BE2C (cell line): ENCODE measurements at regions not wholly inside any gene's neighbourhood (a gene's known extent, or its start where the extent isn't known, plus 50 kb on each side); places are given as distances from the start of the nearest gene placed in this dataset.

ENCODE experiments used
- DNase-seq: peaks from one replicate; pipeline ENCODE4 v3.0.0-alpha.2; 2020
- H3K27me3 ChIP-seq: fragments of 250-450 bp; sonication (Bioruptor Pico); 2 replicates; pipeline ENCODE4 v1.5.1; 2020; ENCODE audit warnings: mild to moderate bottlenecking
- H3K36me3 ChIP-seq: fragments of 250-450 bp; sonication (Bioruptor Pico); 2 replicates; pipeline ENCODE4 v1.5.1; 2020; ENCODE audit warnings: mild to moderate bottlenecking
- H3K4me1 ChIP-seq: fragments of 250-450 bp; sonication (Bioruptor Pico); 2 replicates; pipeline ENCODE4 v1.5.1; 2020
- H3K4me3 ChIP-seq: 2 replicates; pipeline ENCODE4 v1.5.1; 2011; ENCODE audit warnings: low read depth, low read length
- H3K9me3 ChIP-seq: fragments of 250-450 bp; sonication (Bioruptor Pico); 2 replicates; pipeline ENCODE4 v1.5.1; 2020
- CTCF ChIP-seq: IDR thresholded peaks from 2 replicates; pipeline ENCODE4 v1.5.1; 2012; ENCODE audit warnings: mild to moderate bottlenecking, low read depth, low read length

DNA sequence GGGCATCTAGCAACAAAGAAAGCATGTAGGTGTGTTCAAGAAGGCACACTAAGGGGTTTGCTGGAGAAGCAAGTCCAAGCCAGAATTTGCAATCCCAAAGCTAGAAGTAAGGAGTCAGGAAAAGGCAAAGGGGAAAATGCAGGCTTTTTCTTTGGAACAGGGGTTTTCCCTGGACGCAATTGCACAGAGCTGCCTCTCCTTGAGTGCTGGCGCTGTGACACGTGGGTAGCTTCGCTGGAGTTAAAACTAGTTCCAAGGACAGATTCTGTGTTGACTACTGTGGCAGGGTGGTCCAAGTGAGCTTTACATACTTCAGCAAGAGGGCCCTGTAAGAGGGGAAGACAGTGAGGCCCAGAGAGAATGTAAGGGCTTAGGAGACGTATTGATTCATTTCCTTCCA lies 277.1 kb downstream of the ADGRA3 start:
- peak; percentile 24 for DNase-seq
- H3K4me3 ChIP-seq = no peak overlapping the region
- no peaks in the 10 kb centered on the region for H3K9me3 ChIP-seq
- H3K27me3 ChIP-seq = peaks cover 6% of the 10 kb centered on the region
- TF ChIP-seq CTCF = peak; percentile 55
- no peaks in the 10 kb centered on the region for H3K4me1 ChIP-seq
- H3K36me3 ChIP-seq = no peaks in the 10 kb centered on the region

GRCh38 chr4:22237846-22238494 lies 277.9 kb downstream of the ADGRA3 start:
- no peak overlapping the region for H3K4me3 ChIP-seq

GRCh38 chr4:22237155-22237751 lies 278.6 kb downstream of the ADGRA3 start:
- H3K4me3 ChIP-seq = no peak overlapping the region
- TF ChIP-seq CTCF = peak; percentile 64
- H3K36me3 ChIP-seq = no peaks in the 10 kb centered on the region
- no peaks in the 10 kb centered on the region for H3K9me3 ChIP-seq
- DNase-seq = peak; percentile 58
- H3K4me1 ChIP-seq = no peaks in the 10 kb centered on the region
- H3K27me3 ChIP-seq = peaks cover 6% of the 10 kb centered on the region

More at GRCh38 chr4:22237846-22238494, 277.9 kb downstream of the ADGRA3 start:
- Histone ChIP-seq H3K9me3 (no peaks in the 10 kb centered on the region), H3K27me3 (peaks cover 6% of the 10 kb centered on the region), H3K36me3 (no peaks in the 10 kb centered on the region), H3K4me1 (no peaks in the 10 kb centered on the region)
- no peak for DNase-seq
- no peak for TF ChIP-seq CTCF

DNA sequence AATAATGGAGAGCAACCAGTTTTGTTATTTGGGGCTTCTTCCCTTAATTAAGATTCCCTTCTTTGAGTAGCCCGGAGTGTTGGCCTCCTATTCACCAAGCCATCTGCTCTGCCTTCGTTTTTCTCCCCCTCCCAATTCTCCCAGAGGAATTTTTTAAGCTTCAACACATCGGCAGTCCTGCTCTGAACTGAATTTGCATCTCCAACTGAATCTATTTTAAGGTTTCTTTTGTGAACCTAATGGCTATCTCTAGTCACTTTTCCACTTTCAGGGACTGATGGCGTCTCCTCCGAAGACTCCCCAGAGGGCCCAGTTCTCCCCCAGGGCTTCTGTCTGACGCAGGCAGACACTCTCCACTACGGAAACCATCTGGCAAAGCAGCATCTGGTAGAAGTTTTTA lies 280.2 kb downstream of the ADGRA3 start:
- Histone ChIP-seq H3K9me3 (no peaks in the 10 kb centered on the region), H3K4me3 (no peak overlapping the region), H3K36me3 (no peaks in the 10 kb centered on the region), H3K4me1 (no peaks in the 10 kb centered on the region), H3K27me3 (peaks cover 6% of the 10 kb centered on the region)
- DNase-seq = no peak
- no peak for TF ChIP-seq CTCF

- no peak overlapping the region for H3K4me3 ChIP-seq
- peaks cover 6% of the 10 kb centered on the region for H3K27me3 ChIP-seq
- H3K9me3 ChIP-seq = no peaks in the 10 kb centered on the region
- no peak for TF ChIP-seq CTCF
- no peaks in the 10 kb centered on the region for H3K4me1 ChIP-seq
- DNase-seq = no peak
- no peaks in the 10 kb centered on the region for H3K36me3 ChIP-seq
These were observed 282.6 kb downstream of the ADGRA3 start for GRCh38 chr4:22233230-22233629.

- Histone ChIP-seq H3K36me3 (no peaks in the 10 kb centered on the region), H3K4me3 (no peak overlapping the region), H3K4me1 (no peaks in the 10 kb centered on the region), H3K9me3 (no peaks in the 10 kb centered on the region), H3K27me3 (no peaks in the 10 kb centered on the region)
- no peak for DNase-seq
- no peak for TF ChIP-seq CTCF
These were observed 272.4 kb upstream of the KCNIP4 start for GRCh38 chr4:22220965-22221364.
